GM12891 (cell line): ENCODE measurements at regions not wholly inside any gene's neighbourhood (a gene's known extent, or its start where the extent isn't known, plus 50 kb on each side); places are given as distances from the start of the nearest gene placed in this dataset.

ENCODE experiments used
- PAX5 ChIP-seq: IDR thresholded peaks from 2 replicates; pipeline ENCODE4 v1.6.1; 2011; ENCODE audit warnings: low read length, moderate library complexity, mild to moderate bottlenecking; ENCODE audit not compliant: insufficient read depth, severe bottlenecking
- POLR2A ChIP-seq: IDR thresholded peaks from 2 replicates; pipeline ENCODE4 v1.6.1; 2011; ENCODE audit warnings: low read depth, low read length, control low read depth
- POLR2AphosphoS5 ChIP-seq: IDR thresholded peaks from 2 replicates; pipeline ENCODE4 v1.6.1; 2011; ENCODE audit warnings: low read depth, low read length, control low read depth
- TAF1 ChIP-seq: IDR thresholded peaks from 2 replicates; pipeline ENCODE4 v1.6.1; 2011; ENCODE audit warnings: low read depth, low read length, control low read depth

DNA sequence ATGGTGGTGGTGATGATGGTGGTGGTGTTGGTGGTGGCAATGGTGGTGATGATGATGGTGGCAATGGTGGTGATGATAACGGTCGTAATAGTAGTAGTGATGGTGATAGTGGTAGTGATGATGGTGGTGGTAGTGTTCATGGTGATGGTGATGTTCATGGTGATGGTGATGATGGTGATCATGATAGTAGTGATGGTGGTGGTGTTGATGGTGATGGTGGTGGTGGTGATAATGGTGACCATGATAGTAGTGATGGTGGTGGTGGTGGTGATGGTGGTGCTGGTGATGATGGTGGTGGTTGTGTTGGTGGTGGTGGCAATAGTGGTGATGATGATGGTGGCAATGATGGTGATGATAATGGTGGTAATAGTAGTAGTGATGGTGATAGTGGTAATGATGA is 68.0 kb downstream of the SOX9 start:
- no peak for TF ChIP-seq POLR2A
- TF ChIP-seq TAF1 = no peak
- TF ChIP-seq POLR2AphosphoS5 = no peak
- TF ChIP-seq PAX5 = no peak
